ENCODE measurements at regions not wholly inside any gene's neighbourhood (a gene's known extent, or its start where the extent isn't known, plus 50 kb on each side); places are given as distances from the start of the nearest gene placed in this dataset.

GRCh38 chr12:41904041-41904440 is 240.6 kb downstream of the GXYLT1 start:
- TF ChIP-seq CTCF (IDR thresholded peaks at IDR 0.05) = no peak
- H3K9me3 Mint-ChIP-seq (ENCODE audit: low read depth) = peaks cover 5% of the 10 kb centered on the region

DNA sequence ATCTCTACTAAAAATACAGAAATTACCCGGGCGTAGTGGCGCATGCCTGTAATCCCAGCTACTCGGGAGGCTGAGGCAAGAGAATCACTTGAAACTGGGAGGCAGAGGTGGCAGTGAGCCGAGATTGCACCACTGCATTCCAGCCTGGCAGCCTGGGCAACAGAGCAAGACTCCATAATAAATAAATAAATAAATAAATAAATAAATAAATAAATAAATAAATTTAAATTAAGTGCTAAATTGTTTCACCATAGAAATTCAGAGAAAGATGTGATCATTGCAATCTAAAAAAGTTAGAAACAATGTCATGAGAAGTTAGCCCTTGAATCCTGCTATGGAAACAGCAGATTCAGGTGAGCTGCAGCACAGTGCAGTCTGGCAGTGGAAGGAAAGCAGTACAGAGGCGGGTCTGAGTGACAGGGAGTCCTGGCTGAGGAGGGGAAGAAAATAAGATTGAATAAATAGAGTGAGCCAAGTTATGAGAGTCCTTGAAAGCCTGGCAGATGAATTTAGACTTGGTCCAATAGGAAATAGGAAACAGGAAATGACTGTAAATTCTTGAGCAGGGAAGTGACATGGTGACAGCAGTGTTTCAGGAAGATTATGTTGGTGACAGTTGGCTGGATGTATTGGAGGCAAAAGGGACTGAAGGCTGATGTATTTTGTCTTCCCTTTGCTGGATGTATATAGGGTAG is 241.5 kb downstream of the GXYLT1 start:
- H3K9me3 Mint-ChIP-seq (ENCODE audit: low read depth) = peaks cover 10% of the 10 kb centered on the region
- H3K4me3 Mint-ChIP-seq (ENCODE audit: unreplicated experiment) = no peak overlapping the region
- no peak for TF ChIP-seq CTCF (IDR thresholded peaks at IDR 0.05)
- DNase-seq (ENCODE audit: low spot score) = no peak
- H3K36me3 Mint-ChIP-seq (ENCODE audit: low read depth) = no peaks in the 10 kb centered on the region
- H3K27me3 Mint-ChIP-seq (ENCODE audit: low read depth) = no peaks in the 10 kb centered on the region
- no peaks in the 10 kb centered on the region for H3K4me1 Mint-ChIP-seq (ENCODE audit: low read depth)
- no peak overlapping the region for H3K27ac Mint-ChIP-seq (ENCODE audit: unreplicated experiment)

More at GRCh38 chr12:41904041-41904440, 240.6 kb downstream of the GXYLT1 start:
- Mint-ChIP-seq H3K36me3 (ENCODE audit: low read depth) (no peaks in the 10 kb centered on the region), H3K4me1 (ENCODE audit: low read depth) (no peaks in the 10 kb centered on the region), H3K27me3 (ENCODE audit: low read depth) (no peaks in the 10 kb centered on the region), H3K4me3 (ENCODE audit: unreplicated experiment) (no peak overlapping the region), H3K27ac (ENCODE audit: unreplicated experiment) (no peak overlapping the region)
- DNase-seq (ENCODE audit: low spot score) = no peak

DNA sequence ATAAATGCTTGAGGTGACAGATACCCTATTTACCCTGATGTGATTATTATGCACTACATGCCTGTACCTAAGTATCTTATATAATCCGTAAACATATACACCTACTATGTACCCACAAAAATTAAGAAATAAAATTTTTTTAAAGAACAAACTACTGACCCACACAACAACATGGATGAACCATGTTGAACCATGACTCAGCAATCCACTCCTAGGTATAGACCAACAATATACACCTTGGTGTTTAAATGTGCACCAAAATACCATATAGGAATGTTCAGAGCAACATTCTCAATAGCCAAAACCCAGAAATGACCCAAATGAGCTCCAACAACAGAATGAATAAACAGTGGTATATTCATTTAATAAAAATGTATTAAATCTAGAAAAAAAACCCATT is 245.1 kb downstream of the GXYLT1 start:
- Mint-ChIP-seq H3K36me3 (ENCODE audit: low read depth) (no peaks in the 10 kb centered on the region), H3K27me3 (ENCODE audit: low read depth) (no peaks in the 10 kb centered on the region), H3K4me1 (ENCODE audit: low read depth) (no peaks in the 10 kb centered on the region), H3K4me3 (ENCODE audit: unreplicated experiment) (no peak overlapping the region), H3K9me3 (ENCODE audit: low read depth) (peaks cover 14% of the 10 kb centered on the region), H3K27ac (ENCODE audit: unreplicated experiment) (no peak overlapping the region)
- DNase-seq (ENCODE audit: low spot score) = no peak
- TF ChIP-seq CTCF (IDR thresholded peaks at IDR 0.05) = no peak

DNA sequence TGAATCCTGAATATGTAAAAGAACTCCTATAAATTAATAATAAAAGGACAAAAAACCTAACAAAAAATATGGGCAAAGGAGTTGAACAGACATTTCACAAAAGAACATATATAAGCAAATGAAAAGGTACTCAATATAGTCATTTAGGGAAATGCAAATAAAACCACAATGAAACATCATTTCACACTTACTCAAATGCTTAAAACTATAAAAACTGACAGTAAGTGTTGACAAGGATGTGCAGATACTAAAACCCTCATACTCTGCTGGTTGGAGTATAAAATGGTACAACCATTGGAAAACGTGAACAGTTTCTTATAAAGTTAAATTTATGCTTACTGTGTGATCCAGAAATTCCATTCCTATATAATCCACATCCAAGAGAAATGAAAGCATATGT is 247.1 kb downstream of the GXYLT1 start:
- H3K27ac Mint-ChIP-seq (ENCODE audit: unreplicated experiment) = no peak overlapping the region
- no peak for DNase-seq (ENCODE audit: low spot score)
- peaks cover 13% of the 10 kb centered on the region for H3K9me3 Mint-ChIP-seq (ENCODE audit: low read depth)
- H3K4me1 Mint-ChIP-seq (ENCODE audit: low read depth) = no peaks in the 10 kb centered on the region
- no peak overlapping the region for H3K4me3 Mint-ChIP-seq (ENCODE audit: unreplicated experiment)
- no peak for TF ChIP-seq CTCF (IDR thresholded peaks at IDR 0.05)
- no peaks in the 10 kb centered on the region for H3K36me3 Mint-ChIP-seq (ENCODE audit: low read depth)
- no peaks in the 10 kb centered on the region for H3K27me3 Mint-ChIP-seq (ENCODE audit: low read depth)

GRCh38 chr12:41893491-41893890 is 251.2 kb downstream of the GXYLT1 start:
- no peak for TF ChIP-seq CTCF (IDR thresholded peaks at IDR 0.05)
- no peak overlapping the region for H3K27ac Mint-ChIP-seq (ENCODE audit: unreplicated experiment)
- peaks cover 6% of the 10 kb centered on the region for H3K9me3 Mint-ChIP-seq (ENCODE audit: low read depth)
- no peak overlapping the region for H3K4me3 Mint-ChIP-seq (ENCODE audit: unreplicated experiment)
- H3K4me1 Mint-ChIP-seq (ENCODE audit: low read depth) = no peaks in the 10 kb centered on the region
- H3K36me3 Mint-ChIP-seq (ENCODE audit: low read depth) = no peaks in the 10 kb centered on the region
- H3K27me3 Mint-ChIP-seq (ENCODE audit: low read depth) = no peaks in the 10 kb centered on the region
- DNase-seq (ENCODE audit: low spot score) = no peak

All from chondrocyte (in vitro differentiated cells).